GM13976 (cell line): ENCODE measurements at regions not wholly inside any gene's neighbourhood (a gene's known extent, or its start where the extent isn't known, plus 50 kb on each side); places are given as distances from the start of the nearest gene placed in this dataset.

Source experiments
- DNase-seq: peaks from one replicate; pipeline ENCODE4 v3.0.0; 2012; ENCODE audit warnings: low spot score
- in situ Hi-C: fragments of 300-500 bp; cut with MboI; formaldehyde crosslinking; loops from one replicate; pipeline ENCODE4 v1.12.0; 2022; ENCODE audit warnings: low sequenced_read_pairs, mixed read lengths, inconsistent platforms; ENCODE audit not compliant: unreplicated experiment
- TF ChIP-seq, protein P1 (sequence below): IDR thresholded peaks from 2 replicates; pipeline ENCODE4 v1.5.1; 2012; ENCODE audit warnings: borderline replicate concordance, mild to moderate bottlenecking; ENCODE audit not compliant: insufficient read depth; ENCODE audit errors: extremely low read depth, missing control alignments, control extremely low read depth

DNA sequence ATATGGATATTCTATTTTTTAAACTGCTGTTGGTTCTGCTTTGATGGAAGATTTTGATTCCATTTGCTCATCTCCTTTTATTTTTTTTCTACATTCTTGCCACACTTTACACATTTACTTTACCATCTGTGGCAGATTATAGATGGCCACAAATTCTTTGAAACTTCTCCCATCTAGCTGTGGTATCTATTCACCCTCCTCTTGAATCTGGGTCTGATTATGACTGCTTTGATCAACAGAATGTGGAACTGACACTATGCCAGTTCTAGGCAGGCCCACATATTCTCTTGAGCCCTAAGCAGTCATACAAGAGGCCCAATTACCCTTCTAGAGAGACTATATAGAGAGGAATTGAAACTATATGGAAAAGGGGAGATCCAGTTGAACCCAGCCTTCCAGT, 439.0 kb upstream of the PTGER4 start:
- TF ChIP-seq, protein P1, sequence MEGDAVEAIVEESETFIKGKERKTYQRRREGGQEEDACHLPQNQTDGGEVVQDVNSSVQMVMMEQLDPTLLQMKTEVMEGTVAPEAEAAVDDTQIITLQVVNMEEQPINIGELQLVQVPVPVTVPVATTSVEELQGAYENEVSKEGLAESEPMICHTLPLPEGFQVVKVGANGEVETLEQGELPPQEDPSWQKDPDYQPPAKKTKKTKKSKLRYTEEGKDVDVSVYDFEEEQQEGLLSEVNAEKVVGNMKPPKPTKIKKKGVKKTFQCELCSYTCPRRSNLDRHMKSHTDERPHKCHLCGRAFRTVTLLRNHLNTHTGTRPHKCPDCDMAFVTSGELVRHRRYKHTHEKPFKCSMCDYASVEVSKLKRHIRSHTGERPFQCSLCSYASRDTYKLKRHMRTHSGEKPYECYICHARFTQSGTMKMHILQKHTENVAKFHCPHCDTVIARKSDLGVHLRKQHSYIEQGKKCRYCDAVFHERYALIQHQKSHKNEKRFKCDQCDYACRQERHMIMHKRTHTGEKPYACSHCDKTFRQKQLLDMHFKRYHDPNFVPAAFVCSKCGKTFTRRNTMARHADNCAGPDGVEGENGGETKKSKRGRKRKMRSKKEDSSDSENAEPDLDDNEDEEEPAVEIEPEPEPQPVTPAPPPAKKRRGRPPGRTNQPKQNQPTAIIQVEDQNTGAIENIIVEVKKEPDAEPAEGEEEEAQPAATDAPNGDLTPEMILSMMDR, result no peak
- in situ Hi-C loops, result no loop called here
- no peak for DNase-seq

- no peak for DNase-seq
- in situ Hi-C loops, result no loop called here
- TF ChIP-seq, protein P1, result no peak
Observed at GRCh38 chr5:40240111-40240510, 439.6 kb upstream of the PTGER4 start.

GRCh38 chr5:40238066-40238745, 441.5 kb upstream of the PTGER4 start:
- TF ChIP-seq, protein P1, result no peak
- DNase-seq, result no peak
- in situ Hi-C loops, result no loop called here

- DNase-seq, result no peak
- TF ChIP-seq, protein P1, result no peak
- in situ Hi-C loops, result no loop called here
Observed at GRCh38 chr5:40235471-40236400, 444.0 kb upstream of the PTGER4 start.

GRCh38 chr5:40233268-40233667, 446.4 kb upstream of the PTGER4 start:
- no peak for DNase-seq
- in situ Hi-C loops, result no loop called here
- TF ChIP-seq, protein P1, result no peak

DNA sequence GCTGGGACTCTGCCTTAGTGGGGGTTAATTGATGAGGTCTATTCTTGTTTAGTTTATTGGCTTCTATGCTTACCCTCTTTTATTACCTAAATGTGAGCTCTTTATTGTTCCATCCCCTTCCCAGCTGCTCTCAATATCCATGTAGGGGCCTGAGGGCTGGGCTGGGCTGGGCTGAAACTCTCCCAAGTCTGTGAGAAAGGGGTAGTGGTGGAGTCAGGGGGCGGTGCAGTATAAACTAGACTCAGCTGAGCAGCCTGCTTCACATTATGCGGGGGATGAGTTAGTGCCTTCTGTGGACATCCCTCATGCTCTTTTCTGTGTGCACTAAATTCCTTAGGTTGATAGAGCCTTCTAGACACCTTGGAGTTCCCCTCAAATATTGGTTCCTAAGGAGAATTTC, 451.8 kb upstream of the PTGER4 start:
- TF ChIP-seq, protein P1, result no peak
- in situ Hi-C loops, result no loop called here
- no peak for DNase-seq
